ENCODE measurements at regions not wholly inside any gene's neighbourhood (a gene's known extent, or its start where the extent isn't known, plus 50 kb on each side); places are given as distances from the start of the nearest gene placed in this dataset.

GRCh38 chr17:11086646-11087340, 154.2 kb upstream of the SHISA6 start:
- no peaks in the 10 kb centered on the region for H3K9me3 ChIP-seq
- no peak for TF ChIP-seq CTCF (IDR thresholded peaks at IDR 0.05)
- no peaks in the 10 kb centered on the region for H3K36me3 ChIP-seq
- H3K4me1 ChIP-seq (ENCODE audit: control insufficient read depth in 1 of 2, low read depth in 2 of 2), result no peaks in the 10 kb centered on the region
- H3K4me3 ChIP-seq, result no peak overlapping the region
- no peak overlapping the region for H3K27ac ChIP-seq
- H3K27me3 ChIP-seq (replicated peaks; ENCODE audit: insufficient read depth), result no peaks in the 10 kb centered on the region
- DNase-seq (ENCODE audit: low spot score), result no peak
- ATAC-seq (ENCODE audit: insufficient number of reproducible peaks, low FRiP score, low read depth), result no peak

GRCh38 chr17:11082559-11082958, 158.5 kb upstream of the SHISA6 start:
- Histone ChIP-seq H3K9me3 (no peaks in the 10 kb centered on the region), H3K36me3 (no peaks in the 10 kb centered on the region), H3K4me3 (no peak overlapping the region), H3K4me1 (ENCODE audit: control insufficient read depth in 1 of 2, low read depth in 2 of 2) (no peaks in the 10 kb centered on the region), H3K27ac (no peak overlapping the region), H3K27me3 (replicated peaks; ENCODE audit: insufficient read depth) (no peaks in the 10 kb centered on the region)
- no peak for DNase-seq (ENCODE audit: low spot score)
- ATAC-seq (ENCODE audit: insufficient number of reproducible peaks, low FRiP score, low read depth), result no peak
- no peak for TF ChIP-seq CTCF (IDR thresholded peaks at IDR 0.05)

GRCh38 chr17:11081342-11081741, 159.7 kb upstream of the SHISA6 start:
- no peak for DNase-seq (ENCODE audit: low spot score)
- no peak for TF ChIP-seq CTCF (IDR thresholded peaks at IDR 0.05)
- H3K9me3 ChIP-seq, result no peaks in the 10 kb centered on the region
- H3K36me3 ChIP-seq, result no peaks in the 10 kb centered on the region
- H3K27ac ChIP-seq, result no peak overlapping the region
- H3K27me3 ChIP-seq (replicated peaks; ENCODE audit: insufficient read depth), result no peaks in the 10 kb centered on the region
- ATAC-seq (ENCODE audit: insufficient number of reproducible peaks, low FRiP score, low read depth), result no peak
- H3K4me1 ChIP-seq (ENCODE audit: control insufficient read depth in 1 of 2, low read depth in 2 of 2), result no peaks in the 10 kb centered on the region
- H3K4me3 ChIP-seq, result no peak overlapping the region

- ATAC-seq (ENCODE audit: insufficient number of reproducible peaks, low FRiP score, low read depth) (no peak), DNase-seq (ENCODE audit: low spot score) (no peak)
- TF ChIP-seq CTCF (IDR thresholded peaks at IDR 0.05), result no peak
- no peaks in the 10 kb centered on the region for H3K9me3 ChIP-seq
- no peaks in the 10 kb centered on the region for H3K27me3 ChIP-seq (replicated peaks; ENCODE audit: insufficient read depth)
- H3K36me3 ChIP-seq, result no peaks in the 10 kb centered on the region
- H3K27ac ChIP-seq, result no peak overlapping the region
- H3K4me1 ChIP-seq (ENCODE audit: control insufficient read depth in 1 of 2, low read depth in 2 of 2), result no peaks in the 10 kb centered on the region
- H3K4me3 ChIP-seq, result no peak overlapping the region
These were observed 163.3 kb upstream of the SHISA6 start for GRCh38 chr17:11077673-11078072.

GRCh38 chr17:11074451-11074850, 166.6 kb upstream of the SHISA6 start:
- H3K4me3 ChIP-seq, result no peak overlapping the region
- ATAC-seq (ENCODE audit: insufficient number of reproducible peaks, low FRiP score, low read depth) (no peak), DNase-seq (ENCODE audit: low spot score) (no peak)
- no peak for TF ChIP-seq CTCF (IDR thresholded peaks at IDR 0.05)
- H3K27ac ChIP-seq, result no peak overlapping the region
- no peaks in the 10 kb centered on the region for H3K36me3 ChIP-seq
- no peaks in the 10 kb centered on the region for H3K9me3 ChIP-seq
- no peaks in the 10 kb centered on the region for H3K4me1 ChIP-seq (ENCODE audit: control insufficient read depth in 1 of 2, low read depth in 2 of 2)
- no peaks in the 10 kb centered on the region for H3K27me3 ChIP-seq (replicated peaks; ENCODE audit: insufficient read depth)
